NCI-H748 (cell line): ENCODE measurements at regions not wholly inside any gene's neighbourhood (a gene's known extent, or its start where the extent isn't known, plus 50 kb on each side); places are given as distances from the start of the nearest gene placed in this dataset.

Experiments
- DNase-seq: peaks from one replicate; lab custom pipeline; 2025; ENCODE audit not compliant: unreplicated experiment; lab: John Stamatoyannopoulos, UW

GRCh38 chr9:79796411-79796810 lies 224.6 kb downstream of the TLE4 start:
- no peak for DNase-seq

GRCh38 chr9:79788662-79789061 lies 216.9 kb downstream of the TLE4 start:
- no peak for DNase-seq

DNA sequence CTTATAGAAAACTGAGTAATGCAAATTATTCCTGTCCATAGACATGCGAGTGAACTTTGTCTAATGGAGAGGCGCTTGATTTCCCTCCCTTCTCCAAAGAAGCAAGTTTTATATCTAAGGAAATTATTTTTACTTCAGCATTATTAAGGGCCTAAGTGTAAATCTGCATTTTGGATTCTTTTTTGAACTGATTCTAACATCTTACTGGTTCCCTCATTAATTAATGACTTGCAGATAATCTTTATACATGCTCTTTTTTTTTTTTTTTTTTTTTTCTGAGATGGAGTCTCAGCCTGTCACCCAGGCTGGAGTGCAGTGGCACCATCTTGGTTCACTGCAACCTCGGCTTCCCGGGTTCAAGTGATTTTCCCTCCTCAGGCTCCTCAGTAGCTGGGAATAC lies 209.5 kb downstream of the TLE4 start:
- no peak for DNase-seq

DNA sequence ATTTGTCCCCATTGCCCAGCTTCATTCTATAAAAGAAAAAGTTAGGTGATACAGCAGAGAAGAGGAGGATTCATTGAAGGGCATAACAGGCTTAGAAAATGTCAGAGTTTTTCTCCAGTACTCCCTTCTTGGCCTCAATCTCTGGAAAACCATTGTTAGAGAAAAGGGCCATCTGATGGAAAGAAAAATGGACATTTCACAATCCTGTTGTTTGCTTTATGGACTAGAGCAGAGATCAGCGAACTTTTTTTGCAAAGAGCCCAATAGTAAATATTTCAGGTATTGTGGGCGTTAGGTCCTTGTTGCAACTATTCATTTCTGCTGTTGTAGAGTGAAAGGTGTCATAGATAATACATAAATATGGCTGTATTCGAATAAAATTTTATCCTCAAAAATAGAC lies 208.8 kb downstream of the TLE4 start:
- DNase-seq: no peak

GRCh38 chr9:79779901-79780300 lies 208.1 kb downstream of the TLE4 start:
- no peak for DNase-seq

GRCh38 chr9:79778581-79778980 lies 206.8 kb downstream of the TLE4 start:
- no peak for DNase-seq

DNA sequence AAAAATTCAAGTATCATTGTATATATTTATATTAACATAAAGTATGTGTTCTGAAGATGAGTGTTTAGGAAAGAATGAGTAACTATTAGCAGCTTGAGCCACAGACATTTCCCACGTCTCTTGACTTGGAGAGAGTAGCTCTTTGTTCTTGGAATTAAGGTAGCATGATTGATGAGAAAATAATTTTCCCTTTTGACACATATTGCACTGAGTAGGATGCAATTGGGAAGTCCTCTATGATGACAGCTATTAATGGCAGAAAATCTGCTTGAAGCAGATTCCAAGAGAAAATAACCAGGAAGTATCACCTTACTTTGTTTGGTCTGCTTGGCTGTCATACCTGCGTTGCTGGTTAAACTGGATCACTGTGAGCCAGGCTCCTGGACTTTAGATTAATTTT lies 204.8 kb downstream of the TLE4 start:
- DNase-seq: peak; percentile 30
